ENCODE measurements at regions not wholly inside any gene's neighbourhood (a gene's known extent, or its start where the extent isn't known, plus 50 kb on each side); places are given as distances from the start of the nearest gene placed in this dataset.

- no peak for TF ChIP-seq CTCF (IDR thresholded peaks at IDR 0.05)
- no peak for TF ChIP-seq POLR2A (IDR thresholded peaks at IDR 0.05)
- no peak for TF ChIP-seq POLR2AphosphoS5 (IDR thresholded peaks at IDR 0.05)
These were observed 134.8 kb upstream of the AGAP1 start for GRCh38 chr2:235358981-235359471.

Measured in sigmoid colon (tissue), 4 donors.